ENCODE measurements at regions not wholly inside any gene's neighbourhood (a gene's known extent, or its start where the extent isn't known, plus 50 kb on each side); places are given as distances from the start of the nearest gene placed in this dataset.

DNA sequence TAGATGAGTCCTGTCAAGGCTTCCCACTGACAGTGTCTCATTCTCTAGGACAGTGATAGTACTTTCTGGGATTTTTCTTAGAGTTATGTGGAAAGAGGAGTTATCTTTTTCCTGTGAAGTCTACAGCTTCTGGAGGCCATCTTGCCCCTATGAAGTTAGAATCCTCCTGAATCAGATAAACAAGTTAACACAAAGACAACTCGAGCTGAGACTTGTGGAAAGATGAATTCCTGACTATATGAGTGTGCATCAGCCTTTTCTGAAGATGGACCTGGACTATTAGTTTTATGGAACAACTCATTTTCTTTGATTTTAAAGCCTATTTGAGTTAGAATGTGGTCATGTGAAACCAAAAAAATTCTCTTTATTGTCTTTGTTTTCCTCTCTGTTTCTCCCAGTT is 290.9 kb downstream of the LRRIQ3 start:
- no peak overlapping the region for H3K4me2 ChIP-seq (ENCODE audit: insufficient read depth, low read length)
- no peak overlapping the region for H3K4me3 ChIP-seq (replicated peaks in 1 of 3; ENCODE audit: insufficient read depth in 1 of 3, low read depth in 1 of 3, low read length in 3 of 3)
- POLR2A ChIA-PET, result no interaction called here
- H3K79me2 ChIP-seq (ENCODE audit: control insufficient read depth, insufficient read depth, low read length), result no peaks in the 10 kb centered on the region
- DNase-seq (ENCODE audit: low read depth, low spot score) (no peak), FAIRE-seq (no peak)
- no peaks in the 10 kb centered on the region for H3K27me3 ChIP-seq (ENCODE audit: control insufficient read depth in 2 of 2, insufficient read depth in 2 of 2, low read length in 2 of 2)
- no peaks in the 10 kb centered on the region for H3K4me1 ChIP-seq (ENCODE audit: control insufficient read depth, extremely low read depth, insufficient read depth, low read length)
- CTCF ChIA-PET, result no interaction called here
- H3K9me1 ChIP-seq (replicated peaks; ENCODE audit: control insufficient read depth, extremely low read depth, insufficient read depth, low read length), result no peaks in the 10 kb centered on the region
- H3K9me3 ChIP-seq (replicated peaks; ENCODE audit: control insufficient read depth, insufficient read depth, low read length), result peaks cover 2% of the 10 kb centered on the region
- intact Hi-C loops (cut with micrococcal nuclease) (no loop called here), dilution Hi-C loops (cut with MboI; ENCODE audit: extremely low pct_ligation_motif_present, low sequenced_read_pairs) (no loop called here)
- no peak overlapping the region for H3K9ac ChIP-seq (replicated peaks; ENCODE audit: extremely low read depth, insufficient read depth, low read length)
- no peak overlapping the region for H2AFZ ChIP-seq (ENCODE audit: low read depth, low read length)
- BruUV-seq (replicated peaks), result no TSS peak
- no peak overlapping the region for H3K27ac ChIP-seq (ENCODE audit: insufficient read depth, low read depth, low read length)
- TF ChIP-seq GATA2 (IDR thresholded peaks at IDR 0.05; ENCODE audit: insufficient read depth, insufficient read length, low read depth, low read length) (no peak), MYC (IDR thresholded peaks at IDR 0.05; ENCODE audit: low read depth, low read length) (no peak), EZH2 (IDR thresholded peaks at IDR 0.05; ENCODE audit: borderline replicate concordance, low read depth, low read length, severe bottlenecking) (no peak), POLR2A (IDR thresholded peaks at IDR 0.05; ENCODE audit: low read depth, low read length) (no peak)
- TF ChIP-seq, protein P1, sequence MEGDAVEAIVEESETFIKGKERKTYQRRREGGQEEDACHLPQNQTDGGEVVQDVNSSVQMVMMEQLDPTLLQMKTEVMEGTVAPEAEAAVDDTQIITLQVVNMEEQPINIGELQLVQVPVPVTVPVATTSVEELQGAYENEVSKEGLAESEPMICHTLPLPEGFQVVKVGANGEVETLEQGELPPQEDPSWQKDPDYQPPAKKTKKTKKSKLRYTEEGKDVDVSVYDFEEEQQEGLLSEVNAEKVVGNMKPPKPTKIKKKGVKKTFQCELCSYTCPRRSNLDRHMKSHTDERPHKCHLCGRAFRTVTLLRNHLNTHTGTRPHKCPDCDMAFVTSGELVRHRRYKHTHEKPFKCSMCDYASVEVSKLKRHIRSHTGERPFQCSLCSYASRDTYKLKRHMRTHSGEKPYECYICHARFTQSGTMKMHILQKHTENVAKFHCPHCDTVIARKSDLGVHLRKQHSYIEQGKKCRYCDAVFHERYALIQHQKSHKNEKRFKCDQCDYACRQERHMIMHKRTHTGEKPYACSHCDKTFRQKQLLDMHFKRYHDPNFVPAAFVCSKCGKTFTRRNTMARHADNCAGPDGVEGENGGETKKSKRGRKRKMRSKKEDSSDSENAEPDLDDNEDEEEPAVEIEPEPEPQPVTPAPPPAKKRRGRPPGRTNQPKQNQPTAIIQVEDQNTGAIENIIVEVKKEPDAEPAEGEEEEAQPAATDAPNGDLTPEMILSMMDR (IDR thresholded peaks at IDR 0.05; ENCODE audit: extremely low read depth in 1 of 2, insufficient read depth in 1 of 2, low read depth in 1 of 2, low read length in 2 of 2), result no peak
- no peaks in the 10 kb centered on the region for H4K20me1 ChIP-seq (replicated peaks; ENCODE audit: control insufficient read depth, extremely low read depth, insufficient read depth, low read length)
- no peaks in the 10 kb centered on the region for H3K36me3 ChIP-seq (ENCODE audit: control insufficient read depth in 2 of 2, extremely low read depth in 1 of 2, insufficient read depth in 2 of 2, low read length in 2 of 2)

DNA sequence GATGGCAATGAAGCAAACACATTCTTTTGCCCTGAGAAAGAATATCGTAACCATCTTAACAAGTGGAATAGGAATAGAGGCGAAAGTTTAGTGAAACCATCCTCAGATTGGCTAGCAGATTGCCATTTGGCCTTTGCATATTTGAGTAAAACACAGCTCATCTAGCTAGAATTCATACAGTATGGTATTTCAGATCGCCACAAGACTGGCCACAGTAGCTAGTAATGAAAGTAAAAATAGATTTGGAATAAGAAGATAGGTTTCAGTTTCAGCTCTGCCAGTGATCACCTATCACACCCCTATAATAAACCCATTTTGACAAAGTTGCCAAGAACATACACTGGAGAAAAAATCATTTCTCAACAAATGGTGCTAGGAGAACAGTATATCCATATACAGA is 294.9 kb downstream of the LRRIQ3 start:
- Histone ChIP-seq H3K36me3 (ENCODE audit: control insufficient read depth in 2 of 2, extremely low read depth in 1 of 2, insufficient read depth in 2 of 2, low read length in 2 of 2) (no peaks in the 10 kb centered on the region), H4K20me1 (replicated peaks; ENCODE audit: control insufficient read depth, extremely low read depth, insufficient read depth, low read length) (no peaks in the 10 kb centered on the region), H3K27me3 (ENCODE audit: control insufficient read depth in 2 of 2, insufficient read depth in 2 of 2, low read length in 2 of 2) (no peaks in the 10 kb centered on the region), H3K79me2 (ENCODE audit: control insufficient read depth, insufficient read depth, low read length) (no peaks in the 10 kb centered on the region), H3K9ac (replicated peaks; ENCODE audit: extremely low read depth, insufficient read depth, low read length) (no peak overlapping the region), H2AFZ (ENCODE audit: low read depth, low read length) (no peak overlapping the region), H3K9me3 (replicated peaks; ENCODE audit: control insufficient read depth, insufficient read depth, low read length) (no peaks in the 10 kb centered on the region), H3K4me3 (replicated peaks in 1 of 3; ENCODE audit: insufficient read depth in 1 of 3, low read depth in 1 of 3, low read length in 3 of 3) (no peak overlapping the region), H3K4me2 (ENCODE audit: insufficient read depth, low read length) (no peak overlapping the region), H3K9me1 (replicated peaks; ENCODE audit: control insufficient read depth, extremely low read depth, insufficient read depth, low read length) (no peaks in the 10 kb centered on the region), H3K27ac (ENCODE audit: insufficient read depth, low read depth, low read length) (no peak overlapping the region), H3K4me1 (ENCODE audit: control insufficient read depth, extremely low read depth, insufficient read depth, low read length) (no peaks in the 10 kb centered on the region)
- FAIRE-seq, result no peak
- intact Hi-C loops (cut with micrococcal nuclease), result no loop called here
- TF ChIP-seq POLR2A (IDR thresholded peaks at IDR 0.05; ENCODE audit: low read depth, low read length) (no peak), JUN (IDR thresholded peaks at IDR 0.05; ENCODE audit: borderline replicate concordance, insufficient read depth, insufficient read length, low read depth) (no peak), EZH2 (IDR thresholded peaks at IDR 0.05; ENCODE audit: borderline replicate concordance, low read depth, low read length, severe bottlenecking) (no peak), POLR2AphosphoS5 (IDR thresholded peaks at IDR 0.05; ENCODE audit: insufficient read depth, low read depth, low read length) (no peak), FOS (IDR thresholded peaks at IDR 0.05; ENCODE audit: borderline replicate concordance, insufficient read depth, low read length) (no peak), GATA2 (IDR thresholded peaks at IDR 0.05; ENCODE audit: insufficient read depth, insufficient read length, low read depth, low read length) (no peak), MYC (IDR thresholded peaks at IDR 0.05; ENCODE audit: low read depth, low read length) (no peak)
- TF ChIP-seq, protein P2, sequence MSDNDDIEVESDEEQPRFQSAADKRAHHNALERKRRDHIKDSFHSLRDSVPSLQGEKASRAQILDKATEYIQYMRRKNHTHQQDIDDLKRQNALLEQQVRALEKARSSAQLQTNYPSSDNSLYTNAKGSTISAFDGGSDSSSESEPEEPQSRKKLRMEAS (IDR thresholded peaks at IDR 0.05; ENCODE audit: insufficient read depth, insufficient read length), result no peak
- TF ChIP-seq, protein P1 (IDR thresholded peaks at IDR 0.05; ENCODE audit: extremely low read depth in 1 of 2, insufficient read depth in 1 of 2, low read depth in 1 of 2, low read length in 2 of 2), result no peak
- ChIA-PET CTCF (no interaction called here), POLR2A (no interaction called here)
- dilution Hi-C loops (cut with MboI; ENCODE audit: extremely low pct_ligation_motif_present, low sequenced_read_pairs), result no loop called here
- no peak for DNase-seq (ENCODE audit: low read depth, low spot score)
- BruUV-seq (replicated peaks), result no TSS peak

All from endothelial cell of umbilical vein (primary cell).